Fibroblast of villous mesenchyme (primary cell): ENCODE measurements at regions not wholly inside any gene's neighbourhood (a gene's known extent, or its start where the extent isn't known, plus 50 kb on each side); places are given as distances from the start of the nearest gene placed in this dataset.

Source experiments
- DNase-seq: peaks from one replicate; pipeline ENCODE4 v3.0.0-alpha.2; 2010; ENCODE audit warnings: low read depth
- H3K4me3 ChIP-seq: 2 replicates; pipeline ENCODE4 v1.5.1; 2011; ENCODE audit warnings: low read depth, mild to moderate bottlenecking, low read length
- CTCF ChIP-seq: IDR thresholded peaks from 2 replicates; pipeline ENCODE4 v1.5.1; 2012; ENCODE audit warnings: low read depth, mild to moderate bottlenecking, low read length; ENCODE audit not compliant: insufficient read depth

- TF ChIP-seq CTCF: no peak
- H3K4me3 ChIP-seq: no peak overlapping the region
- no peak for DNase-seq
Observed at GRCh38 chr4:156459584-156459983, 505.9 kb upstream of the CTSO start.

GRCh38 chr4:156456830-156457229, 503.2 kb upstream of the CTSO start:
- no peak for TF ChIP-seq CTCF
- DNase-seq: no peak
- H3K4me3 ChIP-seq: no peak overlapping the region

GRCh38 chr4:156443488-156443887, 489.8 kb upstream of the CTSO start:
- no peak for DNase-seq
- no peak overlapping the region for H3K4me3 ChIP-seq
- no peak for TF ChIP-seq CTCF

- no peak for DNase-seq
- no peak overlapping the region for H3K4me3 ChIP-seq
- TF ChIP-seq CTCF: no peak
Observed at GRCh38 chr4:156442912-156443311, 489.2 kb upstream of the CTSO start.

- H3K4me3 ChIP-seq: no peak overlapping the region
- no peak for TF ChIP-seq CTCF
- DNase-seq: no peak
Observed at GRCh38 chr4:156439576-156440200, 486.0 kb upstream of the CTSO start.

GRCh38 chr4:156437666-156438065, 484.0 kb upstream of the CTSO start:
- no peak overlapping the region for H3K4me3 ChIP-seq
- DNase-seq: no peak
- TF ChIP-seq CTCF: no peak

GRCh38 chr4:156422576-156422975, 468.9 kb upstream of the CTSO start:
- no peak for DNase-seq
- H3K4me3 ChIP-seq: no peak overlapping the region
- TF ChIP-seq CTCF: no peak
